SK-N-DZ (cell line): ENCODE measurements at regions not wholly inside any gene's neighbourhood (a gene's known extent, or its start where the extent isn't known, plus 50 kb on each side); places are given as distances from the start of the nearest gene placed in this dataset.
A peak's percentile ranks its signal among the peaks of the same experiment; 100 is the strongest.

Source experiments
- DNase-seq: peaks from one replicate; pipeline ENCODE4 v3.0.0-alpha.2; 2015; ENCODE audit warnings: low spot score

- DNase-seq: no peak
These were observed 119.1 kb downstream of the WT1 start for GRCh38 chr11:32316232-32316631.

- DNase-seq: no peak
These were observed 118.3 kb downstream of the WT1 start for GRCh38 chr11:32316858-32317642.

- DNase-seq: no peak
These were observed 117.7 kb downstream of the WT1 start for GRCh38 chr11:32317643-32318042.

DNA sequence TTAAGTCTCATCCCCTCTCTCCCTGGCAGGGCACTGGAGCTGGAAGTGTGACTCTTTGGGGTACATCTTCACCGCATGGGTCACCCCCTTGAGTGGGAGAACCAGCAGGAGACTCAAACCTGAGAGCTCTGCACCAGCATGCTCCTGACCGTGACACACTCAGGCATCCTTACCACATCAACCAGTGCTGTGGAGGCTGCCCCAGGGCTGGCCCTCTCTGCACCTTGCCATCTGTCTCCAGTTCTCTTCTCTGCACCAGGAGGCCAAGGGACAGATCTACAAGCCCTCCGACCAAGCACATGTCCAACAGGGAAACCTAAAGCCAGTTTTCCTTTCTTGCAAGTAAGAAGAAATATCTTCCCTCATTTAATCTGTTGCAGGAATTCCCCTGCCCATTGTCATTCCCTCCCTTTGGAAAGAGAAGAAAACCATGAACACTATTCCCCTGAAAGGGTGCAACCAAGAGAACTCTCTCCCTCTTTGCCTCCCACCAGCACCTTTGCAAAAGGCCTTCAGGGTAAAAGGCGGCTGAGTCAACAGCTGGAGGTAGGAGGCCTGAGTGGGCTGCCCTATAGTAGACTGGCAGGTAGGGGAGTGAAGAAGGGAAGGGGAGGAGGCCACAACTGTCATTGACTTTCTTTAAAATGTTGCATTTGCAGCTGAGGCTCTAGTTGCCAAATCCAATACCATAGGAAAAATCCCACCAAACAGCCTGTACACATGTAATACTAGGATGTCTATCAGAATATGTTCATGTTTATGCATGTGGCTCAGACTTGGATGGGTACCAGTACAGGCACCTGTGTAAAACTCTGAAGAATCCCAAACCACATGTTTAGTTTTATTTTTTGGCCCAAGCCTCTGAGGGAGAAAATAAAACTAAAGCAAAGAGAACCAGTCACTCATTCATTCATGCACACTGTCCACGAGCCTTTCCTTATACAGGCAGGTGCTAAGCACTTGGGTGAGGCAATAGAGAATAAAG, 117.0 kb downstream of the WT1 start:
- DNase-seq: no peak

GRCh38 chr11:32323814-32324130, 111.6 kb downstream of the WT1 start:
- no peak for DNase-seq

- no peak for DNase-seq
These were observed 110.2 kb downstream of the WT1 start for GRCh38 chr11:32325187-32325586.

- DNase-seq: no peak
These were observed 109.6 kb downstream of the WT1 start for GRCh38 chr11:32325725-32326124.

- no peak for DNase-seq
These were observed 108.8 kb downstream of the WT1 start for GRCh38 chr11:32326522-32326921.

GRCh38 chr11:32328392-32328791, 106.9 kb downstream of the WT1 start:
- DNase-seq: no peak

DNA sequence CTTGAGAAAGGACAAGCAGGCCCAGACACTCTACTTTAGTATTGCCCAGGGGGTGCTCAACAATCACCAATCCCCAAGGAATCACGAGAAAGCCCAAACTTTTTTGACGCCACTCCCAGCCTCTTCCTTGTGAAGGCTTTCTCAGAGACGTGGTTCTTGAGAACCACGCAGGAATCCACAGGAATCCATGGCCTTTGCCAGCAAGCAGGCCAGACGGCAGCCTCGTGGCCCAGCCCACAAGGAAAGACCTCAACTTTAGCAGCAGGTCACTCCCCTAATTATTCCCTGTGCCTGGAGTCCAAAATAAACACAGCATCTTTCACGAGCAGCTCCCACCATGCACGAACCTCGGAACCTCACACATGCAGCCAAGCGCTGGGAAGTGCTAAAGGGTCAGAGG, 104.2 kb downstream of the WT1 start:
- no peak for DNase-seq

- DNase-seq: no peak
These were observed 103.5 kb downstream of the WT1 start for GRCh38 chr11:32331792-32332191.

DNA sequence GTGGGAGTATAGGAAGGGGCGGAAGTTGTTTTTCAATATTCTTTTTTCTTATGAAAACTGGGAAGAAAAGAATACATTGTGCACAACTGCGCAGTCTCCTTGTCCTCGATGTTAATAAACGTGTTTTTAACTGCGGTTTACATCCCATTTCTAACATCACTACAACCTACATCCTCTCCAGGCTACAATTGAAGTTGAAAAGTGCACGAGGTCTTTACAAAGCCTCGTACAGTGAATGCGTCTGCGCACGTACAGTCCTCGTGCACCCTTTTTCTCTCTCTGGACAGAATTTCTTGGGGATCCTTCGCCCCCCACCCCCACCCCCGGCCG, 102.4 kb downstream of the WT1 start:
- no peak for DNase-seq

DNA sequence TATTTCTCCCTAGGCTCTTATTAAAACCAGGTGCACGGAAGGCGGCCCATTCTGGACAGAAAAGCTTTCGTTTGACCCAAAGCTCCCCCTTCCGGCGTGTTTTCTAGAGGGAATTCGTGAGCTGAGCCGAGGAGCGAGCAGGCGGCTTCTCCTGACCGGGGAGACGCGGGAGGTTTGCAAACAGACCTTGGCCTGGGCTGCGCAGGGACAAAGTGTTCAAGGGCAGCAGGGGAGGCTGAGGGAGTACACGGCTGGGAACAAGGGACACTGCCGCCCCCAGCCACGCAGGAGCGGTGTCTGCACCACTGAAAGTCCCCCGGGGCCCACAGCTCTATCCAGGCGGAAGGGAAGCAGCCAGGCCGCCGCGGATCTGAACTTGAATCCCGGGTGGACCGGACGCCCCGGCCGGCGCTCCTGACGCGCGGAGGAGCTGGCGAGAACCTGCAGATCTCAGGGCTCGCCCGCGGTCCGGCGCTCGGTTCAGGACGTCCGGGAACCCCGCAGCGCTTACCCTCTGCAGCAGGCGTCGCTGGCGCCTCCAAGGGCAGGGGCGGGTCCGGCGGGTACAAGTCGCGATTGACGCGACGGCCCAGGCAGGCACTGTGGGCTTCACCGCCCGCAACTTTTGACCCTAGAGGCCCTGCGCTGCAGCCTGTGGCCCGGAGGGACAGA, 101.9 kb downstream of the WT1 start:
- DNase-seq: peak; percentile 18

DNA sequence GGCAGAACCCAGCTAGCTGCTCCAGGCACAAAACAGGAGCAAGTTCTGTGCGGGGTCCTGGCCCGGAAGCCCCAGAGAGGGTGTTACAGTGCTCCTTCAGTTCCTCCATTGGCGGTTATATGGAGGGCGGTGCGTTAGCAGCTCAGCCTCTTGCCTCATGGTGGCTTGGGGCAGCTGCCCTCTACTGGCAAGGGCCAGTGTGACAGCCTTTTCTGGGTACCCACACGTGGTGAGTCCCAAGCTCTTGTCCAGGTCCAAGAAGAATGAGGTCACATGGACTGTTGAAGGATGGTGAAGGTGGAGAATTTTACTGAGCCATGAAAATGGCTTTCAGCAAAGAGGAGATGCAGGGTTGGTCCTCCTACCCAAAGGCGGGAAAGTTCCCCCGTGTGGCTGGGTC, 100.5 kb downstream of the WT1 start:
- peak; percentile 10 for DNase-seq
